Endodermal cell (in vitro differentiated cells): ENCODE measurements at regions not wholly inside any gene's neighbourhood (a gene's known extent, or its start where the extent isn't known, plus 50 kb on each side); places are given as distances from the start of the nearest gene placed in this dataset.

ENCODE experiments used
- DNase-seq: peaks from one replicate; pipeline ENCODE4 v3.0.0-alpha.2; 2017
- H3K27ac ChIP-seq: 2 replicates; pipeline ENCODE4 v1.5.1; 2013; ENCODE audit warnings: mild to moderate bottlenecking, low read depth, low read length, moderate library complexity
- H3K27me3 ChIP-seq: 2 replicates; pipeline ENCODE4 v1.6.1; 2013; ENCODE audit warnings: mild to moderate bottlenecking, low read length, moderate library complexity; ENCODE audit not compliant: insufficient read depth, control insufficient read depth, poor library complexity, severe bottlenecking
- H3K36me3 ChIP-seq: 2 replicates; pipeline ENCODE4 v1.7.0; 2013; ENCODE audit warnings: mild to moderate bottlenecking, low read length, moderate library complexity; ENCODE audit not compliant: control insufficient read depth, insufficient read depth
- H3K4me1 ChIP-seq: one replicate; pipeline ENCODE4 v1.7.0; 2013; ENCODE audit warnings: low read length; ENCODE audit not compliant: control insufficient read depth, insufficient read depth
- H3K4me3 ChIP-seq: 2 replicates; pipeline ENCODE4 v1.5.1; 2013; ENCODE audit warnings: mild to moderate bottlenecking, low read length, moderate library complexity
- H3K9ac ChIP-seq: 2 replicates; pipeline ENCODE4 v1.6.1; 2013; ENCODE audit warnings: mild to moderate bottlenecking, low read length, moderate library complexity; ENCODE audit not compliant: poor library complexity, severe bottlenecking; ENCODE audit errors: extremely low read depth
- H3K9me3 ChIP-seq: 2 replicates; pipeline ENCODE4 v1.6.1; 2013; ENCODE audit warnings: mild to moderate bottlenecking, low read length, moderate library complexity; ENCODE audit not compliant: control insufficient read depth
- H3K27ac Mint-ChIP-seq: 2 replicates; pipeline ENCODE4 v1.8.0; 2020; ENCODE audit warnings: mixed read lengths
- H3K27me3 Mint-ChIP-seq: 2 replicates; pipeline ENCODE4 v1.8.0; 2021; ENCODE audit warnings: mild to moderate bottlenecking, mixed read lengths; ENCODE audit not compliant: insufficient read depth
- H3K36me3 Mint-ChIP-seq: 2 replicates; pipeline ENCODE4 v1.8.0; 2020; ENCODE audit warnings: low read depth, mixed read lengths
- H3K4me1 Mint-ChIP-seq: 2 replicates; pipeline ENCODE4 v1.8.0; 2020; ENCODE audit warnings: mixed read lengths
- H3K4me3 Mint-ChIP-seq: 2 replicates; pipeline ENCODE4 v1.8.0; 2020; ENCODE audit warnings: mild to moderate bottlenecking, moderate library complexity, mixed read lengths
- H3K9me3 Mint-ChIP-seq: 2 replicates; pipeline ENCODE4 v1.8.0; 2020; ENCODE audit warnings: mild to moderate bottlenecking, mixed read lengths
- CTCF ChIP-seq: fragments of 200-600 bp; sonication (generic); conservative IDR thresholded peaks from 2 replicates; pipeline ENCODE4 v1.5.0; 2021; ENCODE audit warnings: antibody characterized with exemption, mild to moderate bottlenecking
- WGBS, 2 experiments: methylation state at CpG; one replicate each; pipeline versions ENCODE4 v1.1.5 to v1.1.7; 2013; ENCODE audit warnings: missing lambda C conversion rate in 2 of 2, mixed read lengths in 1 of 2; ENCODE audit not compliant: insufficient coverage in 1 of 2, insufficient read length in 1 of 2; 5-methylcytosine and 5-hydroxymethylcytosine counted together

DNA sequence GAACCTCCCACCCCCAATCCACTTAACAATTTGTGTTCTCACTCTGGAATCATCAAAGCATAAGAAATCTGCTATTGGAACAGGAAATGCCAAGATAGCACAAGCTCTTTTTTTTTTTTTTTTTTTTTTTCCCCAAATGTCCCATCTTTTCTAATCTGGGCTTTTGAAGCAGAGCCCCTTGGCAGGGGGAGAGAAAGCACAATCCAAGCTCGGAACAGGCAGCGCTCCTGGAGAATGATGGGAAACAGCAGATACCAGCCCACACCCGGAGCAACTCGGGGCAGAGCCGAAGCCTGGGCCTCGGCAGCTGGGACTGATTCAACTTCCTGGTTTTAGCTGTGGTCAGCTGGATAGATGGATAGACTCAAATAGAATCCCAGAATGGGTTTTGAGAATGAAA, 235.1 kb downstream of the QDPR start:
- Histone ChIP-seq H3K9me3 (no peaks in the 10 kb centered on the region), H3K9ac (no peak overlapping the region), H3K4me1 (peaks cover 5% of the 10 kb centered on the region), H3K36me3 (no peaks in the 10 kb centered on the region), H3K27me3 (no peaks in the 10 kb centered on the region), H3K27ac (no peak overlapping the region), H3K4me3 (no peak overlapping the region)
- Mint-ChIP-seq H3K27me3 (no peaks in the 10 kb centered on the region), H3K27ac (no peak overlapping the region), H3K4me1 (peaks cover 27% of the 10 kb centered on the region), H3K4me3 (no peak overlapping the region), H3K36me3 (no peaks in the 10 kb centered on the region), H3K9me3 (no peaks in the 10 kb centered on the region)
- TF ChIP-seq CTCF = no peak
- WGBS, 2 experiments = 91 to 100% methylated on average over 6 of the region's 6 CpGs
- no peak for DNase-seq

- WGBS, 2 experiments = 90% methylated on average over 2 to 3 of the region's 3 CpGs
Measured at GRCh38 chr4:17275836-17276235, 236.1 kb downstream of the QDPR start.

GRCh38 chr4:17273047-17273446, 238.8 kb downstream of the QDPR start:
- no peaks in the 10 kb centered on the region for H3K9me3 ChIP-seq
- no peaks in the 10 kb centered on the region for H3K27me3 ChIP-seq
- H3K9me3 Mint-ChIP-seq = no peaks in the 10 kb centered on the region
- no peaks in the 10 kb centered on the region for H3K36me3 Mint-ChIP-seq
- H3K27ac Mint-ChIP-seq = no peak overlapping the region
- no peaks in the 10 kb centered on the region for H3K36me3 ChIP-seq
- H3K9ac ChIP-seq = no peak overlapping the region
- H3K4me1 ChIP-seq = peaks cover 5% of the 10 kb centered on the region
- TF ChIP-seq CTCF = no peak
- H3K4me3 Mint-ChIP-seq = no peak overlapping the region
- H3K27me3 Mint-ChIP-seq = peaks cover 9% of the 10 kb centered on the region
- no peak overlapping the region for H3K27ac ChIP-seq
- H3K4me1 Mint-ChIP-seq = peaks cover 29% of the 10 kb centered on the region
- no peak for DNase-seq
- H3K4me3 ChIP-seq = peak overlapping the region; percentile 10

More at GRCh38 chr4:17275836-17276235, 236.1 kb downstream of the QDPR start:
- Mint-ChIP-seq H3K4me1 (peaks cover 29% of the 10 kb centered on the region), H3K4me3 (no peak overlapping the region), H3K9me3 (no peaks in the 10 kb centered on the region), H3K27ac (no peak overlapping the region), H3K27me3 (no peaks in the 10 kb centered on the region), H3K36me3 (no peaks in the 10 kb centered on the region)
- Histone ChIP-seq H3K36me3 (no peaks in the 10 kb centered on the region), H3K9me3 (no peaks in the 10 kb centered on the region), H3K27ac (no peak overlapping the region), H3K9ac (no peak overlapping the region), H3K27me3 (no peaks in the 10 kb centered on the region), H3K4me3 (no peak overlapping the region), H3K4me1 (peaks cover 5% of the 10 kb centered on the region)
- no peak for DNase-seq
- TF ChIP-seq CTCF = no peak
